Embryonic facial prominence (tissue), 1 donor: ENCODE measurements at regions not wholly inside any gene's neighbourhood (a gene's known extent, or its start where the extent isn't known, plus 50 kb on each side); places are given as distances from the start of the nearest gene placed in this dataset.

Experiments used
- DNase-seq: peaks from one replicate; pipeline ENCODE4 v3.0.0-alpha.2; 2016; ENCODE audit errors: extremely low spot score

DNA sequence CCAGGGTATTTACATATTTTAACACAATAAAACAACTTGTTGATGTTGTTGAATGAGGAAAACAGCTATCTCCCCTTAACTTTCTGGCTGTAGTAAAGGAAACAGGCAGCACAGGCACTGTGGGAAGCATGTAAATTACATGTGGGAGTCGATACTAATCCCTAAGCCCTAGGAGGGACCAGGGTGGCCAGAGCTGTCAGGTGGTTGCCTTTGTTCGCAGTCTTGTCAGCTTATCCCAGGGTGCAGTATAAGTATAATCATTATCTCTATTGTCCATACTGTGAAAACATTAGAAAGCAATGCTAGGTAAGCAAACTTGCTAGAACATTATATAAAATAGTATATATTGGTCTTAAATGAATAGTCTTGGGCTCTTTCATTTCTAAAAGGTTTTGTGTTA lies 125.6 kb upstream of the RPS23 start:
- DNase-seq, result no peak

DNA sequence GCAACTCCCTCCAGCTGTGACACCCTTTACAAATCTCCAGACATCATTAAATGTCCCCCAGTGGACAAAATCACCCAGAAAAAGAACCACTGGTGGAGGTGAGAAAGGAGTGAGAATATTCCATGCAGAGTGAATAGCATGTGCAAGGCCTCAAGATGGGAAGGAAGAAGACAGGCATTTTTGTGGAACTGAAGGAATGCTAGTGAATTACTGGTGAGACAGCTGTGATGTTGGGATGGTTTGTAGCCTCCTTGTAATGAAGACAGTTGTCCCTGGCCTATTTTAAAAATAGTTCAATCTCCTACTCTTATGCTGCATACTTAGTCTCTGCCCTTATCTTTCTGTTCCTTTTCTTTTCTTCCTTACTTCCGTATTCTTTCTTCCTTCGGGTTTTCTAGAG lies 124.9 kb upstream of the RPS23 start:
- no peak for DNase-seq

DNA sequence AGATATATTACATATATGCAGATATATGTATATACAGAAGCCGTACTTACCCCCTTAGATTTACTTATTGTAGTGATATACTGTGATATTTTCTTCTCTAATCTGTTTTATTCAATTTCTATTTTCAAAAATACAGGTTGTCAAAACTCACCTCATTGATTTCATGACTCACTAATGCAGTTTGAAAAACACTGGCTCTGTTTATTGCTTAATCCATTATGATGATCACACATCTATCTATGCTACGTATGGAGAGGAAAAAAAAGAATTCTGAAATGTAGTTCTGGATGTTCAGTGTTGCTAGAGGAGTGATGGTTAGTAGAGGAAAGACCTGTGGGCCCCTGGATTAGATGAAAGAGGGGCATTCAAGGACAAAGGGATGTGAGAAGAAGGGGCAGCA lies 121.0 kb upstream of the RPS23 start:
- no peak for DNase-seq

DNA sequence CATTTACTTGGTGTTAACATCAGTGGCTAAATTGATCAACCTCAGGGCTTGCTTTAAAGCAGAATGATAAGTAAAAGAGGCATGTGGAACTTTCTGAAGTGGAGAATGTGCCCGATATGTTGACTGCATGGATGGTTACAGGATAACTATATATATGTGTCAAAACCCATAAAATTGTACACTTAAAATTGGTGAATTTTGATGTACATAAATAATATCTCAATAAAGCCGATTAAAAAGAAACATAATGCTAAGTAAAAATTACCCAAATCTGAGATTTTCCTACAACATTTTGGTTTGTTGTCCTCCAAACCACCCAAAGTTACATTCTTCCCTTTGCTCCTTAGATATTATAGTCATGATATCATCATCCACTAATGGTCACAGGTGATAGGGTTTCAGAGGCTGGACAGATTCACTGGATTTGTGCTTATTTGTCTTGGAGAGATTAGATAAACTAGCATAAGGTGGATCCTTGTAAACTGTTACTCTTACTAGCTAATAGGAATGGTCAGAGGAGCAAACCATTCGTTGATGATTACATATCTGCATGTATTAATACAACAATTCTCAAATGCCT lies 119.7 kb upstream of the RPS23 start:
- no peak for DNase-seq

GRCh38 chr5:82396871-82397514 lies 118.8 kb upstream of the RPS23 start:
- DNase-seq, result peak; percentile 53

DNA sequence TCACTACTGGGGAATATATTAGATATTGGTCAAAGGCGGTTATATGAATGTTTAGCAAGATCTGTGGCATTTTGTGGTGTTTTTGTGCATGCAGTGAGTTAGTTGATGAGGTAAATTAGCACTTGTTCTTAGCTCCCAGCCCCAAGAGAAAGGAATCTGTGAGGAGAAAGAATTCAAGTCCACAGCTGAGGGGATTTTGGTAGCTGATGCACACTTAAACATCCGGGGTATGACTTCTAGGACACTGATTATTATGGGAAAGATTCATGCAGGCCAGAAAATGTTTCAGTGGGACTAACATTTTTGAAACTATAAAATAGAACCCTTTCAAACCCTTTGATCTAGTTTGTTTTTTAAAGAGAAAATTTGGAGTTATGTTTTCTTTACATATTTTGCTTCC lies 118.2 kb upstream of the RPS23 start:
- DNase-seq, result no peak

GRCh38 chr5:82393951-82394350 lies 115.8 kb upstream of the RPS23 start:
- DNase-seq, result no peak

DNA sequence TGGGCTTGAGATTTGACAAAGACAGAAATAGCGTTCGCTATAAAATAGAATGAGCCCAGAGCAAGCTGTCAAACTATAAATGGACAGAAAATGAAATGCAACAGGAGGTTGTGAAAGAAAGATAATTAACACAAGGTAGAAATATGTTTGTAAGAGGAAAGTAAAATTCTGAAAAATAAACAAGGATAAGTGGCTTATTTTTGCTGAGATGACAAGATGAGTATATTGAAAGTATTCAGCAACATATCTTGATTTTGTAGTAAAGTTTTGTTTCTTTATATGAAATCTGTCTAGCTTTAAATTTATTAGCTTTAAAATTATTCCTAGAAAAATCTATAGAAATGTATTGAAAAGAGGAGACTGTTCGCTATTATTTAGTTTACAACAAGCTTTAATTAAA lies 111.9 kb upstream of the RPS23 start:
- no peak for DNase-seq

- no peak for DNase-seq
These were observed 111.2 kb upstream of the RPS23 start for GRCh38 chr5:82389347-82389746.

GRCh38 chr5:82388181-82388580 lies 110.0 kb upstream of the RPS23 start:
- DNase-seq, result no peak

DNA sequence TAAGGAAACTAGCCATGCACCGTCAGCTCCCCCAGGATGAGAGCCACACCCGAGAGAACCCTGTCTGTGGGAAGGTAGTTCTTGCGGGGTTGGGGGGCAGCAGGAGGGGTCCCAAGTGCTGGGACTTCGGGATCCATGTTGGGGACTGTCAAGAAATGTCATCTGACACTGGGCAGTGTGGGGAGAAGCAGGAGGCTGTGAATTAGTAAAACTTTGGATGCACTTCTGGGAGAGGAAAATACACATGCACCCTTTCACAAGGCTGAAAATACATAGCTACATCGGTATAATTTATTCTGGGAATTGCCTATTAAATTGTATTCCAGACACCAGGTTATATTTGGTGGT lies 109.6 kb upstream of the RPS23 start:
- no peak for DNase-seq

GRCh38 chr5:82387001-82387818 lies 109.1 kb upstream of the RPS23 start:
- no peak for DNase-seq

DNA sequence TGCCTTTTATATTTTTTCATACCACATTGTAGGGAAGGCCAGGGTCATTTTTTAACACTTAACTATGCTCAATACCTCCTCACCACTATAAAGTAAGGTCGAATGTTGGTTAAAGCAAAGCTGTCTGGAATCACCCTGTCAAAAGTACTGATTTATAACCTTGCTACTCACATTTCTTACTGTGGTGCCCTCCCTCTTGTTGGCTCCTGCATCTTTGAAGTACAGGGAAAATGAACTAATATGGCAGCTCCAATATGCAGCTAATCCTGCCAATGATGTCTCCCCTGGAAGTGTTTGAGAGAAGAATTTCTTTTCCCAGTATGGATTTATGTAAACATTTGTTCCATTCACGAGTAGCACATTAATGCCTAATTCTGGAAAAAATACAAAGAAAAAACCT lies 108.4 kb upstream of the RPS23 start:
- no peak for DNase-seq

GRCh38 chr5:82384034-82384750 lies 106.0 kb upstream of the RPS23 start:
- no peak for DNase-seq

- DNase-seq, result no peak
These were observed 103.4 kb upstream of the RPS23 start for GRCh38 chr5:82381591-82381990.

GRCh38 chr5:82376307-82376706 lies 98.2 kb upstream of the RPS23 start:
- no peak for DNase-seq

DNA sequence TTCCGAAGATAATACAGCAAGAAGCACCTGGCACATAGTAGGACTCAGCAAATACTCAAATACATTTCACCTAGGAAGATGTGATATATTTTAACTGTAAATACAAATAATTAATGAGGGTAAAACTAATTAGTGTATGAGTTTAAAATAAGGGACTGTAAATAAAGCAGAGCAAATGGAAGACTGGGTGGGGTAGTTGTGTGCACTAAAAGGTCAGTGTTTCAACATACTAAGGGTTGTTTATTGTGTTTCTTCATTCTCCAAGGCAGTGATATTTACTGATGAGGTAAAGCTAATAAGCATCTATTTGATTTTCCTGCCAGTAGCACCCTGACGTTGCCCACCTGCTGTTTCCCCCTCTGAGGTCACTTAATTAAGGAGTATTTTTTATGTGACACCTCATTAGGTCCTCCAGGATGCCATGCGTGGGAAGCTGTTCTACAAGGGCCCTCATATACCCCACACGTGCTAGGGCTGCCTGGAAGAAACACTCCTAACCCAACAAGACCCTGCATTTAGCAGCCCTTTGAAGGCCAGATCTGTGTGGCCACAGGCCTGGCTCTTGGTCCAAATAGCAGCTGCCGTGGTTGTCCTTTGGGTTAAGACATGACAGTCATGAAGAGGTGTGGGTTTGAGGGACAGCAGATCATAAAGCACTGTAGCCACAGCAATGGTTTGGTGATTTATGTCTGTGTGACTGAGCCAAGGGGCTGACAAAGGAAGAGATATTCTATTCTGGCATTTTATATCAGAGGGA lies 97.5 kb upstream of the RPS23 start:
- no peak for DNase-seq

- no peak for DNase-seq
These were observed 96.5 kb upstream of the RPS23 start for GRCh38 chr5:82374637-82375036.

DNA sequence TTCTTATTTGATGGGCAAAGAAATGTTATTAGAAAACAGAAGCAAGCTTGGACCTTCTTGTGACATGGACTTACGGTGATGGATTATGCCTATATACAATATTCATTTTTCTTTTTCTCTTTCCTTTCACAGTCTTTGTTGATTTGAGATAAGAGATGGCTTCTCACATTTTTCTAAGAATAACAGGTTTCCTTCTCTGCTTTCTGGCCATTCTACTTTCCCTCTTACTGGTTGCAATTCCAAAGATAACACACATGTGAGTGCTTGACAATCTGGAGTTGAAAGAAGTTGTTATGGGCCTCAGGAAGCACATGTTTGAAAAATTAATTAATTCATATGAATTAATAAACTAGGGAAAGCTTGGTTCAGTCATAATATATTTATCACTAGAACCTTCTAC lies 89.8 kb upstream of the RPS23 start:
- no peak for DNase-seq

GRCh38 chr5:82365744-82366228 lies 87.6 kb upstream of the RPS23 start:
- DNase-seq, result no peak

DNA sequence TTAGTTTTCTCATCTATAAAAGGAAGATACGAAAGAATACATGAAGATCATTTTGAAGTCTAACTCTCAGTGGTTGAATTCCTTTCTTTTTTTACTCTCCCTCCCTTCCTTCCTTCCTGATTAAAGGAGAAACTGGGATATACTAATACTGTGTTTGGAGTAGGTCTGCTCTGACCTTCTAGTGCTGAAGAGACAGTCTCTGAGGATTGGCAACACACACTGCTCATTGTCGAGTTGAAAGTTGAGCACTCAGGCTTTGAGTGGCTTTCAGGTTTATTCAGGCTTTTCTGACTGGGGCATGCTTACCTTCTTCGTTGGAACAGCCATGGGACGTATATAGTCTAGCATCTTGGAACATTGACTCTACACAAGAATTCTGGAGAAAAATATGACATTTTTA lies 86.9 kb upstream of the RPS23 start:
- no peak for DNase-seq

DNA sequence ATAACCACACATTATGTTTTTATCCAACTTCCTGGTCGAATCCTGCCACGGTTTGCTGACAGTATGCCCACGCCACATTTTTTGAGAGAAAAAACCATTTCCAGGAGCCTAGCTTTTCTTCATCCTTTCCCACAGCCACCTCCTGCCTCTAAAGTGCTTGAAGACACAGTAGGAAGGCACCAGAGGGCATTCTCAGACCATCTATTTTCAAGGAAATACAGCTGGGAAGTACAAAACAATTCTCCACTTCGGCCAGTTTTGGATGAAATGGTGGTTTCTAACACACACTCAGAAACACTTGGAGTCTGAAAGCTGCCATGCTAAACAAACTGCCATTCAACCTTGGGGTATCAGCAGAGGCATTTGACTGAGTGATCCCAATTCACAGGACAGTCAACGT lies 86.3 kb upstream of the RPS23 start:
- DNase-seq, result peak; percentile 53
